ENCODE measurements at regions not wholly inside any gene's neighbourhood (a gene's known extent, or its start where the extent isn't known, plus 50 kb on each side); places are given as distances from the start of the nearest gene placed in this dataset.

DNA sequence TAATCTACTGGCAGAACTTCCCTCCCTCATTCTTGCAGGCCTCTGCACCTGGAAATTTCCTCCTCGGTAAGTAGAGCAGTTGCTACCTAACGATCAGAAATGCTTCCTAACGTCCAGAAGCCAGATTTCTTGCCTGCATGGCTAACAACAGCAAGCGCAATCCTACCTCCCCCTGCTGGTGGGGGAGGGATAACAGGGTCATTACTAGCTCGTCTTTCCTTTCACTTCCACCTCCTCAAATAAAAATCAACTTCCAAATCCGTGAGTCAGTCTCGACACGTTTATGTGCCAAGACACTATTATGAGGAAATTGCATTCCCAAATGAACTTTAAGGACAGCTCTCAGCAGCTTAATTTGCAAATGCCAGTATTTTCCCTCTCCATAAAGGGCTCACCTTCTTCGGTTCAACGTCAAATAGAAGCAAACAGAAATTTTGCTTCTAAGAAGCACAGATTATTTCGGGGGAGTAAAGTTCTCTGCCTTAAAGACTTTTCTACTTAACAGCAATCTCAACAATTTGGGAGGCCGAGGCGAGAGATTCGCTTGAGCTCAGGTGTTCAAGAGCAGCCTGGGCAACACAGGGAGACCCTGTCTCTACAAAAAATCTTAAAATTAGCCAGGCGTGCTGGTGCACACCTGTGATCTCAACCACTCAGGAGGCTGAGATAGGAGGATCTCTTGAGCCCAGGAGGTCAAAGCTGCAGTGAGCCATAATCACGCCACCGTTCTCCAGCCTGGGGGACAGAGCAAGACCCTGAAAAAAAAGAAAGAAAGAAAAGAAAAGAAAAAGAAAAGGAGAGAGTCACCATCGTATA lies 188.6 kb upstream of the PSMD7 start:
- TF ChIP-seq, protein P1, sequence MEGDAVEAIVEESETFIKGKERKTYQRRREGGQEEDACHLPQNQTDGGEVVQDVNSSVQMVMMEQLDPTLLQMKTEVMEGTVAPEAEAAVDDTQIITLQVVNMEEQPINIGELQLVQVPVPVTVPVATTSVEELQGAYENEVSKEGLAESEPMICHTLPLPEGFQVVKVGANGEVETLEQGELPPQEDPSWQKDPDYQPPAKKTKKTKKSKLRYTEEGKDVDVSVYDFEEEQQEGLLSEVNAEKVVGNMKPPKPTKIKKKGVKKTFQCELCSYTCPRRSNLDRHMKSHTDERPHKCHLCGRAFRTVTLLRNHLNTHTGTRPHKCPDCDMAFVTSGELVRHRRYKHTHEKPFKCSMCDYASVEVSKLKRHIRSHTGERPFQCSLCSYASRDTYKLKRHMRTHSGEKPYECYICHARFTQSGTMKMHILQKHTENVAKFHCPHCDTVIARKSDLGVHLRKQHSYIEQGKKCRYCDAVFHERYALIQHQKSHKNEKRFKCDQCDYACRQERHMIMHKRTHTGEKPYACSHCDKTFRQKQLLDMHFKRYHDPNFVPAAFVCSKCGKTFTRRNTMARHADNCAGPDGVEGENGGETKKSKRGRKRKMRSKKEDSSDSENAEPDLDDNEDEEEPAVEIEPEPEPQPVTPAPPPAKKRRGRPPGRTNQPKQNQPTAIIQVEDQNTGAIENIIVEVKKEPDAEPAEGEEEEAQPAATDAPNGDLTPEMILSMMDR (IDR thresholded peaks at IDR 0.05; ENCODE audit: control extremely low read depth, extremely low read depth, low read depth, missing control alignments), result peak; percentile 39
- DNase-seq (ENCODE audit: extremely low spot score), result peak; percentile 25
- POLR2A ChIA-PET, result no interaction called here
- CTCF ChIA-PET, result interaction anchor here (0.9 to 1.8 kb wide), 8 partner anchors 9 to 1604 kb away, joined by 3 to 7 read pairs (median 4); no protein-coding TSS in a partner anchor

DNA sequence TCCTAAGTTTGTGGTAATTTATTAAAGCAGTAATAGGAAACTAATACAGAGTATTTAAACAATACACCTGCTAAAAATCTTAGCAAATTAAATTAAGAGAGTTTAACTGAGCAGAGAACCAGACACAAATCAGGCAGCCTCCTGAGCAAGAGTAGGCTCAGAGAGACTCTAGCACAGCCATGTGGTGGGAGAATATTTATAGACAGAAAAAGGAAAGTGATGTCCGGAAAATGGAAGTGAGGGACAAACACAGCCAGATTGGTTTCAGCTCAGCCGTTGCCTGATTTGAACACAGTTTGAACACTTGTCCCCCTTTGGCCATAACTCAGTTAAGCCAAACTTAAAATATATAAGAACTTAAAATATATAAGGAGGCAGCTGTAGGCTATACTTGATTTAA lies 192.6 kb upstream of the PSMD7 start:
- no peak for DNase-seq (ENCODE audit: extremely low spot score)
- POLR2A ChIA-PET, result no interaction called here
- CTCF ChIA-PET, result no interaction called here
- TF ChIP-seq, protein P1 (IDR thresholded peaks at IDR 0.05; ENCODE audit: control extremely low read depth, extremely low read depth, low read depth, missing control alignments), result no peak

DNA sequence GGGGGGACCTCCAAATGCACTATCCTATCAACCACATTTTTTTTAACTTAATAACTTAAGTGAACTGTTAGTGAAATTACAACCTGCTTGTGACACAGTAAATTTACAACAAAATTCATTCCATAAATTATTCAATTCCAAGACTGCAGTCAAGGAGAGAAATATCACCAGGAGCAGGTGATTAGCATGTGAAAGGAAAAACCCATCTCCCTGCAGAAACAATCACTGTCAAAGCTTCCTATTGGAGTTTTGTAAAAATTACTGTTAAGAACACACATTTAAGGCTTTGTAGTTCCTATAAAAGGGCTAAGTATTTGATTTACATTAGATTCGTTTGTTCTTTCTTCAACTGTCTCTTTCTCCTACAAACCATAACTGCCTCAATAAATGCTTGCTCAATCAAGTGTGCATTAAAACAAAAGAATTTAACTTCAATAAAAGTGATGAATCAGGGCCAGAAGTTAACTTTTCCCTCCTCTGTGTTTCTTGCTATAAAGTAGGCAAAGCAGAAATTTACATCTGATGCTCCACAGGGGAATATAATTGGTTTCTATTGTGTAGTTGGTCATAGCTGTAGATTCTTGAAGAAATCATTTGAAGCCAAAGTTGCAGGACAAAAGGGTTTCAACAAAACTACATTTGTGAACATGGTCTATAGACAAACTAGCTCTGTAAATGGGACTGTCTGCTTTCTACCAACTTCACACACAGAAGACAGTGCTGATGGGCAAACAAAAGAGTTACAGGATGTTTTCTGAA lies 195.1 kb upstream of the PSMD7 start:
- TF ChIP-seq, protein P1 (IDR thresholded peaks at IDR 0.05; ENCODE audit: control extremely low read depth, extremely low read depth, low read depth, missing control alignments), result no peak
- POLR2A ChIA-PET, result no interaction called here
- CTCF ChIA-PET, result no interaction called here
- no peak for DNase-seq (ENCODE audit: extremely low spot score)

DNA sequence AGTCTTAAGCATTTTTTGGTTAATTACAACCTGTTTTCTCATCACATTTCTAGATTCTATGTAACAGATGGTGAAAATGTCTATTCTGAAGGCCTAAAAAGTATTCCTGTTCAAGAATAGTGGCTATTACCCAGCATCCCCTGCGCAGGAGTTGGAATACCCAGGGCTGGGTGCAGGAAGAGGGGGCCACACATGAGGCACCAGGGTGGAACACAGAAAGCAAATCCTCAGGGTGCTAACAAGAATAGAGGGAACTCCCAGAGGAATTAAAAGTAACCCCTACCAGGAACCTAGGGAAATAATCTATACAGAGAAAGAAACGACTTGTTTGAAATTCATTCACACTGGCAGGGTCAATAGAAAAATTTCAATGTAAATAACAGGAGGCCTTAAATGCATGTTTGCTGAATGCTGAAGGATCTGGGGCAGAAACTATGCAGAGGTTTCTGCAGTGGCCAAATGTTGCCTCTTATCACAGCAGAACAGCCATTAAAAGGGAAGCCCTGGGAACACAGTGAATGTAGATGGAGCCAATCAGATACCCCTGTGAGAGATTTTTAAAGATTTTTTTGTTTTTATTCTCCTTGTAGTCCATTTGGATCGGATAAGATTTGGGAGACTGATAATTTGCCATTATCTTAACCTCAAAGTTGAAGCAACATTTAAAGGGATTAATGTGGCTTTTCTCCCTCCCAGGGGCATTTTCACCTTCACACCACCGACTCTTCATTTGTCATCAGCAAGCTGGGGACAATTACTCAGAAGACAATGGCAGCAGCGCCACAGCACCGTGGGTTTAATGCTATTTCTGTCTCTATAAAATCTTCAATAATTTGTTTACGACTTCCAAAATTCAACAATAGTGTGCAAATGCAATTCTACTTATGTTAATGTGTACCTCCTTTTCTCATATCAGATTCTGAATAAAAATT lies 196.0 kb upstream of the PSMD7 start:
- ChIA-PET POLR2A (no interaction called here), CTCF (no interaction called here)
- DNase-seq (ENCODE audit: extremely low spot score), result no peak
- TF ChIP-seq, protein P1 (IDR thresholded peaks at IDR 0.05; ENCODE audit: control extremely low read depth, extremely low read depth, low read depth, missing control alignments), result no peak

DNA sequence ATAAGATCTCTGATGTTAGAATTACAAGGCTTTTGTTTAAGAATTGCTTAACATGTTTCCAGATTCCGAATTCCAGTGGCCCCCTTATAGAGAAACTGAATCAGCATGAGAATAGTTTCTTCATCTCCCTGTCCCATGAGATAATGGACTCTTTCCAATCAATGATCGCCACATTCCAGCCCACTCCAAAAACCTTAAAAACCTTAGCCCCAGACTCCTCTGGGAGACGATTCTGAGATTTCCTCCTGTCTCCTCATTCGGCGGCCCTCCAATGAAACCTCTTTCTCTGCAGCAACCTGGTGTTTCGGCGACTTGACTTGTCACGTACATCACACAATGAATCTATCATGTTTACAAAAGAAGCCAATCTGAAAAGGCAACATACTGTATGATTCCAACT lies 197.1 kb upstream of the PSMD7 start:
- DNase-seq (ENCODE audit: extremely low spot score), result no peak
- POLR2A ChIA-PET, result no interaction called here
- CTCF ChIA-PET, result no interaction called here
- TF ChIP-seq, protein P1 (IDR thresholded peaks at IDR 0.05; ENCODE audit: control extremely low read depth, extremely low read depth, low read depth, missing control alignments), result no peak

DNA sequence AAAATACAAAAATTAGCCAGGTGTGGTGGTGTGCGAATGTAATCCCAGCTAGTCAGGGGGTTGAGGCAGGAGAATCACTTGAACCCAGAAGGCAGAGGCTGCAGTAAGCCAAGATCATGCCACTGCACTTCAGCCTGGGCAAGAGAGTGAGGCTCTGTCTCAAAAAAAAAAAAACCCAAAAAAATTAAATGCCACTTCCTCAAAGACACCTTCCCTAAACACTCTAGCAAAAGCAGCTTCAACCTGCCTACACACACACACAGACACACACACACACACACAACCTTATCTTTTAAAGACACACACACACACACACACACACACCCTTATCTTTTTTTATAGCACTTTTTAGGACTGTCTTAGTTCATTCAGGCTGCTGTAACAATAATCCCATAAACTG lies 201.7 kb upstream of the PSMD7 start:
- ChIA-PET CTCF (no interaction called here), POLR2A (no interaction called here)
- TF ChIP-seq, protein P1 (IDR thresholded peaks at IDR 0.05; ENCODE audit: control extremely low read depth, extremely low read depth, low read depth, missing control alignments), result no peak
- DNase-seq (ENCODE audit: extremely low spot score), result no peak

All from GM10248 (cell line).